ENCODE measurements at regions not wholly inside any gene's neighbourhood (a gene's known extent, or its start where the extent isn't known, plus 50 kb on each side); places are given as distances from the start of the nearest gene placed in this dataset.

DNA sequence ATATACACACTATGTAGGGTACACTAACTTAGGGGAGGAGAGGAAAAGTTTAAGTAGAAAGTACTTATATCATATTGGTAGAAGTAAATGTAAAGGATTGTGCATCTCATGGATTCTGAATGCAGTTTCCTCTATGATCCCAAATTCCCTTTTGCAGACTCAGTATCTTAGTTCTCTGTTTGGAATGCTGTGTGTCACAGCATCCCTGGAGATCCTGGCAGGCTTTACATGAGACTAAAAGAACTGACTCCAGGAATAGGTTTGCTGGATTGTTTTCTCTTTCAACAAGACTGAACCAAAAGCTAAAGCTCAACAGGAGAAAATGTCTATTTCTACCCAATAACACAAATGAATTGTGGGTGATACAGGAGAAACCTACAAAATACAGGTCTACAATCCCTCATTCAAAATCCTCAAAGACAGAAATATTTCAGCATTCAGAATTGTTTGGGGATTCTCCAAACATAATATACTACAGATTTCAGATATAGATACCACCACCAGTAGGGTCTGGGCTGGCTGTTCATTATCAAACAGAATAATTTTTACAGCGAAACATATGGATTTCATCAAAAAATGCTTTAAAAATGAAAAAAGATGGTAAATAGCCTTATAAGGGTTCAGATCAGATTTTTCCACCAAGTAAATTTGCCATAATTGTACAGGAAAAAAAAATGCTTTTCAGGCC is 324.7 kb upstream of the GRAMD2B start:
- Histone ChIP-seq H3K36me3 (ENCODE audit: insufficient read depth, insufficient read length, low read length) (no peaks in the 10 kb centered on the region), H3K9ac (ENCODE audit: insufficient read length, low read depth) (no peak overlapping the region), H3K4me3 (ENCODE audit: insufficient read length, low read depth) (no peak overlapping the region), H3K9me3 (ENCODE audit: insufficient read depth, low read length) (0 out of 2 replicates have a peak, but pooled peaks cover 4% of the 10 kb centered on the region), H3K27me3 (ENCODE audit: insufficient read depth, insufficient read length) (no peaks in the 10 kb centered on the region), H3K4me1 (ENCODE audit: insufficient read depth, insufficient read length) (no peaks in the 10 kb centered on the region)
- no peak for DNase-seq (ENCODE audit: low read depth, low spot score)
- TF ChIP-seq YY1 (IDR thresholded peaks at IDR 0.05; ENCODE audit: insufficient read depth, insufficient read length) = no peak
- no peak for TF ChIP-seq SUZ12 (IDR thresholded peaks at IDR 0.05; ENCODE audit: extremely low read depth, insufficient read depth, insufficient read length)
- TF ChIP-seq ZNF274 (IDR thresholded peaks at IDR 0.05; ENCODE audit: low read depth, low read length) = no peak

DNA sequence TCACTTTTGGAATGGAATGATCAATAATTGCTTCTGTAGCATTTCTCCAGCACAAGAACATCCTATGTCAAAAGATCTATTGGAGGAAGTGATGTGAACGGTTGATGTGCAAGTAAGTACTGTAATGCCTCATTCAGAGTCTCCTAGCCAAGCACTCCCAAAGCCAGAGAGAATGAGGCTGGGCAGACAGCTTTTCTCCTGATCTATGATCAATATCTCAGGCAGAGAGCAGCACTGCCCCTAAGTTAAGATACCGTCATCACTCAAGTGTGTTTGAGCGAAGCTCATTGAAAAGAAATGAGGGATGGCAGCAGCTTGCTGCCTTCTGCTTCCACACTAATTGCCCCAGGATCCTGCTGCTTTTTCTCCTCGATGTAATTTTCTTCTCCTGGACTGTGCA is 324.1 kb upstream of the GRAMD2B start:
- Histone ChIP-seq H3K36me3 (ENCODE audit: insufficient read depth, insufficient read length, low read length) (no peaks in the 10 kb centered on the region), H3K9ac (ENCODE audit: insufficient read length, low read depth) (no peak overlapping the region), H3K4me3 (ENCODE audit: insufficient read length, low read depth) (no peak overlapping the region), H3K4me1 (ENCODE audit: insufficient read depth, insufficient read length) (no peaks in the 10 kb centered on the region), H3K9me3 (ENCODE audit: insufficient read depth, low read length) (0 out of 2 replicates have a peak, but pooled peaks cover 4% of the 10 kb centered on the region), H3K27me3 (ENCODE audit: insufficient read depth, insufficient read length) (no peaks in the 10 kb centered on the region)
- TF ChIP-seq YY1 (IDR thresholded peaks at IDR 0.05; ENCODE audit: insufficient read depth, insufficient read length) (no peak), ZNF274 (IDR thresholded peaks at IDR 0.05; ENCODE audit: low read depth, low read length) (no peak), SUZ12 (IDR thresholded peaks at IDR 0.05; ENCODE audit: extremely low read depth, insufficient read depth, insufficient read length) (no peak)
- no peak for DNase-seq (ENCODE audit: low read depth, low spot score)

DNA sequence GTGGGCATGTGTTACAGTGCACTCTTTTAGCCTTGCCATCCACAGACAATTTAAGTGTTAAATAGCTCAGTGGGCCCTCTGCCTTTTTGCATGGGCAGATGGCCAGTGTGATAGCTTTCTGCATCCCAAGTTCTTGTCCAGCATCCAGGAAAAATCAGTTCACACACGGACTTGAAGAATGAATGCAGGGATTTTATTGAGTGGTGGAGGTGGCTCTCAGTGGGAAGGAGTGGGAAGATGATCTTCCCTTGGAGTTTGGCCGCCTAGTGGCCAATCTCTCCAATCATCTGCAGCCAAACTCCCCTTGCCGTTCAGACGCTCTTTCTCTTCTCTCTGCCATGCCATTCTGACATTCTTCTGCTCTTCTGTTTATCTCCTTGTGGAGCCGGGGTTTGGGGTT is 322.4 kb upstream of the GRAMD2B start:
- Histone ChIP-seq H3K4me1 (ENCODE audit: insufficient read depth, insufficient read length) (no peaks in the 10 kb centered on the region), H3K27me3 (ENCODE audit: insufficient read depth, insufficient read length) (no peaks in the 10 kb centered on the region), H3K9me3 (ENCODE audit: insufficient read depth, low read length) (0 out of 2 replicates have a peak, but pooled peaks cover 4% of the 10 kb centered on the region), H3K4me3 (ENCODE audit: insufficient read length, low read depth) (no peak overlapping the region), H3K36me3 (ENCODE audit: insufficient read depth, insufficient read length, low read length) (no peaks in the 10 kb centered on the region), H3K9ac (ENCODE audit: insufficient read length, low read depth) (no peak overlapping the region)
- DNase-seq (ENCODE audit: low read depth, low spot score) = no peak
- TF ChIP-seq SUZ12 (IDR thresholded peaks at IDR 0.05; ENCODE audit: extremely low read depth, insufficient read depth, insufficient read length) = no peak
- TF ChIP-seq YY1 (IDR thresholded peaks at IDR 0.05; ENCODE audit: insufficient read depth, insufficient read length) = no peak
- TF ChIP-seq ZNF274 (IDR thresholded peaks at IDR 0.05; ENCODE audit: low read depth, low read length) = no peak

GRCh38 chr5:126101901-126102300 is 321.3 kb upstream of the GRAMD2B start:
- 0 out of 2 replicates have a peak, but pooled peaks cover 4% of the 10 kb centered on the region for H3K9me3 ChIP-seq (ENCODE audit: insufficient read depth, low read length)
- H3K36me3 ChIP-seq (ENCODE audit: insufficient read depth, insufficient read length, low read length) = no peaks in the 10 kb centered on the region
- DNase-seq (ENCODE audit: low read depth, low spot score) = no peak
- no peaks in the 10 kb centered on the region for H3K27me3 ChIP-seq (ENCODE audit: insufficient read depth, insufficient read length)
- no peak overlapping the region for H3K4me3 ChIP-seq (ENCODE audit: insufficient read length, low read depth)
- no peaks in the 10 kb centered on the region for H3K4me1 ChIP-seq (ENCODE audit: insufficient read depth, insufficient read length)
- H3K9ac ChIP-seq (ENCODE audit: insufficient read length, low read depth) = no peak overlapping the region
- TF ChIP-seq YY1 (IDR thresholded peaks at IDR 0.05; ENCODE audit: insufficient read depth, insufficient read length) (no peak), ZNF274 (IDR thresholded peaks at IDR 0.05; ENCODE audit: low read depth, low read length) (no peak), SUZ12 (IDR thresholded peaks at IDR 0.05; ENCODE audit: extremely low read depth, insufficient read depth, insufficient read length) (no peak)

- no peak for DNase-seq (ENCODE audit: low read depth, low spot score)
- no peak overlapping the region for H3K4me3 ChIP-seq (ENCODE audit: insufficient read length, low read depth)
- no peaks in the 10 kb centered on the region for H3K9me3 ChIP-seq (ENCODE audit: insufficient read depth, low read length)
- H3K9ac ChIP-seq (ENCODE audit: insufficient read length, low read depth) = no peak overlapping the region
- H3K4me1 ChIP-seq (ENCODE audit: insufficient read depth, insufficient read length) = no peaks in the 10 kb centered on the region
- no peaks in the 10 kb centered on the region for H3K36me3 ChIP-seq (ENCODE audit: insufficient read depth, insufficient read length, low read length)
- no peak for TF ChIP-seq YY1 (IDR thresholded peaks at IDR 0.05; ENCODE audit: insufficient read depth, insufficient read length)
- no peak for TF ChIP-seq SUZ12 (IDR thresholded peaks at IDR 0.05; ENCODE audit: extremely low read depth, insufficient read depth, insufficient read length)
- no peak for TF ChIP-seq ZNF274 (IDR thresholded peaks at IDR 0.05; ENCODE audit: low read depth, low read length)
- H3K27me3 ChIP-seq (ENCODE audit: insufficient read depth, insufficient read length) = no peaks in the 10 kb centered on the region
Measured at GRCh38 chr5:126103050-126103449, 320.2 kb upstream of the GRAMD2B start.

DNA sequence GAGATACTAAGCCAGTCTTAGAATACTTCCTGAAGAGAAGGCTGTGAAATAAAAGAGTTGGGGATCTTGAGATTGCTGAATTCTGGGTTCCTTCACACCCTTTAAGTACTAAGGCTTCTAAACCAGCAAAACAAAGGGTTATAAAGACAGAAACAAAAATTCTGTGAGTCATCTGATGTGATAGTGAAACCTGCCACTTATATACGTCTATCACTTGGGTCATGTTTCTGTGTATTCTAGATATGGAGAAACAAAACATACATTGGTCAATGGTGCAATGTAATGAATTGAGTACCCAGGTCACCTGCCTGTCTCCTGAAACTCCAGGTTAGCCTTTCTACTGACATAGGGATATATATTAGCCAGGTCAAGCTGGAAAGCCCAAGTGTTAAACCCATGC is 319.3 kb upstream of the GRAMD2B start:
- TF ChIP-seq YY1 (IDR thresholded peaks at IDR 0.05; ENCODE audit: insufficient read depth, insufficient read length) (no peak), ZNF274 (IDR thresholded peaks at IDR 0.05; ENCODE audit: low read depth, low read length) (no peak), SUZ12 (IDR thresholded peaks at IDR 0.05; ENCODE audit: extremely low read depth, insufficient read depth, insufficient read length) (no peak)
- no peaks in the 10 kb centered on the region for H3K36me3 ChIP-seq (ENCODE audit: insufficient read depth, insufficient read length, low read length)
- no peak for DNase-seq (ENCODE audit: low read depth, low spot score)

DNA sequence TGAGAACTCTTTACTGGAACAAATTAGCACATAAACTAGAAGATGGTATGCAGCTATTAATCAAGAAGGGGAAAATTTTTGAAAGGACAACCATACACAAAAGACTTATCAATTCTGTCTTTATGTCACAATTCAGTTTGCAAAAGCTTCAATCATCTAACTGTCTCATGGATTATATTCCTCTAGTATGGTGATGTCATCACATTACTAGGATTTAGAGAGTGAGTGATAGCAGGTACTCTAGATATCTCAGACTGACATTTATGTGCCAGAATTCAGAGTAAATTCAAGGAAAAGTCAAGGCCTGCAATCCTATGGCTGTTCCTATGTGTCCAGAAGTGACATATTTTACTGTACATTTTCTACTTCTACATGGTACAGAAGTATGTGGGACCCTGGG is 318.9 kb upstream of the GRAMD2B start:
- no peak for TF ChIP-seq YY1 (IDR thresholded peaks at IDR 0.05; ENCODE audit: insufficient read depth, insufficient read length)
- no peak for TF ChIP-seq SUZ12 (IDR thresholded peaks at IDR 0.05; ENCODE audit: extremely low read depth, insufficient read depth, insufficient read length)
- no peak for TF ChIP-seq ZNF274 (IDR thresholded peaks at IDR 0.05; ENCODE audit: low read depth, low read length)
- H3K9ac ChIP-seq (ENCODE audit: insufficient read length, low read depth) = no peak overlapping the region
- H3K9me3 ChIP-seq (ENCODE audit: insufficient read depth, low read length) = no peaks in the 10 kb centered on the region
- H3K36me3 ChIP-seq (ENCODE audit: insufficient read depth, insufficient read length, low read length) = no peaks in the 10 kb centered on the region
- no peaks in the 10 kb centered on the region for H3K27me3 ChIP-seq (ENCODE audit: insufficient read depth, insufficient read length)
- no peak for DNase-seq (ENCODE audit: low read depth, low spot score)
- H3K4me3 ChIP-seq (ENCODE audit: insufficient read length, low read depth) = no peak overlapping the region
- no peaks in the 10 kb centered on the region for H3K4me1 ChIP-seq (ENCODE audit: insufficient read depth, insufficient read length)

More for the DNA sequence above, 319.3 kb upstream of the GRAMD2B start:
- Histone ChIP-seq H3K27me3 (ENCODE audit: insufficient read depth, insufficient read length) (no peaks in the 10 kb centered on the region), H3K4me1 (ENCODE audit: insufficient read depth, insufficient read length) (no peaks in the 10 kb centered on the region), H3K9me3 (ENCODE audit: insufficient read depth, low read length) (no peaks in the 10 kb centered on the region), H3K4me3 (ENCODE audit: insufficient read length, low read depth) (no peak overlapping the region), H3K9ac (ENCODE audit: insufficient read length, low read depth) (no peak overlapping the region)
